ENCODE measurements at regions not wholly inside any gene's neighbourhood (a gene's known extent, or its start where the extent isn't known, plus 50 kb on each side); places are given as distances from the start of the nearest gene placed in this dataset.

DNA sequence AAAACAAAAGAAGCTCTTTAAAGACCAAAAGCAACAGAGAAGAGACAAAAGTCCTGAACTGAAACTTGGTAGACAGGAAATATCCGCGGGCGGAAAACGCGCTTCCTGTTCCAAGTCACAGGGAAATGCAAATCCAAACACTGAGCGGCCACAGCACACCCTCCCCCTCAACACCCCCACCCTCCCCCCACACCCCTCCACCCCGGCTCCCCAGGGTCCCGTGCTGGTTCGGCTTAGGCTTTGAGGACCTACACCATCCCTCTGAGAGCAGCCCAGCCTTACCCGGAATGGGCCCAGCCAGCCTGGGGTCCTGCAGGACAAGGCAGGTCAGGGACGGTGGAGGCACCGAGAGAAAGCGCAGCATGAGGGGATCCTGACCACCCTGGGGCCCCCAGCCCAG is 160.4 kb downstream of the BRD1 start:
- TF ChIP-seq, protein P1, sequence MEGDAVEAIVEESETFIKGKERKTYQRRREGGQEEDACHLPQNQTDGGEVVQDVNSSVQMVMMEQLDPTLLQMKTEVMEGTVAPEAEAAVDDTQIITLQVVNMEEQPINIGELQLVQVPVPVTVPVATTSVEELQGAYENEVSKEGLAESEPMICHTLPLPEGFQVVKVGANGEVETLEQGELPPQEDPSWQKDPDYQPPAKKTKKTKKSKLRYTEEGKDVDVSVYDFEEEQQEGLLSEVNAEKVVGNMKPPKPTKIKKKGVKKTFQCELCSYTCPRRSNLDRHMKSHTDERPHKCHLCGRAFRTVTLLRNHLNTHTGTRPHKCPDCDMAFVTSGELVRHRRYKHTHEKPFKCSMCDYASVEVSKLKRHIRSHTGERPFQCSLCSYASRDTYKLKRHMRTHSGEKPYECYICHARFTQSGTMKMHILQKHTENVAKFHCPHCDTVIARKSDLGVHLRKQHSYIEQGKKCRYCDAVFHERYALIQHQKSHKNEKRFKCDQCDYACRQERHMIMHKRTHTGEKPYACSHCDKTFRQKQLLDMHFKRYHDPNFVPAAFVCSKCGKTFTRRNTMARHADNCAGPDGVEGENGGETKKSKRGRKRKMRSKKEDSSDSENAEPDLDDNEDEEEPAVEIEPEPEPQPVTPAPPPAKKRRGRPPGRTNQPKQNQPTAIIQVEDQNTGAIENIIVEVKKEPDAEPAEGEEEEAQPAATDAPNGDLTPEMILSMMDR (IDR thresholded peaks at IDR 0.05; ENCODE audit: control insufficient read depth, extremely low read depth, insufficient read depth) = no peak
- no peak for DNase-seq (ENCODE audit: low read depth)
- no peak overlapping the region for H3K4me3 ChIP-seq (ENCODE audit: low read depth, low read length)

DNA sequence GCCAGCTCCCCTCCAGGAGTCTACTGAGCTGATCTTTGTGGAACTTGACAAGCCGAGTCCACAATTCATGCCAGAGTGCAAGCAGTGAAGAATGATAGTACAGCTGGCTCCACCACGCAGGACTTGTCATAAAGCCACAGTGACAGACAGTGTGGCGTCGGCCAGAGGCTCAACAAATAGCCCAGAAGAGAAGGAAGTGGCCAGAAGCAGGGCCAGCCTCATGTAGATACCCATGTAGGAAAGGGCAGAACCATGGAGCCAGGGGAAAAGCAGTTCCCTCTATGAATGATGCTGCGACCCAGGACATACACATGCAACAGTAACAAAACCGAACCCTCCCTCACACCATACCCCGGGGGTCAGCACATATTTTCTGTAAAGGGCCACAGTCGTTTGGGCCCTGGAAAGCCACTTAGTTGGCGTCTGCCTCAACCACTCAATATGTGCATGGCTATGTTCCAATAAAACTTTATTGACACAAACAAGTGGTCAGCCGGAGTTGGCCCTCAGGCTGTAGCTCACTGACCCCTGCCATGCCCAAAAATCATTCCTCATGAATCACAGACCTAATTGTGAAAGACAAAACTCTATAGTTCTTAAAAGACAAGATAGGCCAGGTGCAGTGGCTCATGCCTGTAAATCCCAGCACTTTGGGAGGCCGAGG is 161.4 kb downstream of the BRD1 start:
- TF ChIP-seq, protein P1 (IDR thresholded peaks at IDR 0.05; ENCODE audit: control insufficient read depth, extremely low read depth, insufficient read depth) = no peak
- no peak for DNase-seq (ENCODE audit: low read depth)
- H3K4me3 ChIP-seq (ENCODE audit: low read depth, low read length) = no peak overlapping the region

DNA sequence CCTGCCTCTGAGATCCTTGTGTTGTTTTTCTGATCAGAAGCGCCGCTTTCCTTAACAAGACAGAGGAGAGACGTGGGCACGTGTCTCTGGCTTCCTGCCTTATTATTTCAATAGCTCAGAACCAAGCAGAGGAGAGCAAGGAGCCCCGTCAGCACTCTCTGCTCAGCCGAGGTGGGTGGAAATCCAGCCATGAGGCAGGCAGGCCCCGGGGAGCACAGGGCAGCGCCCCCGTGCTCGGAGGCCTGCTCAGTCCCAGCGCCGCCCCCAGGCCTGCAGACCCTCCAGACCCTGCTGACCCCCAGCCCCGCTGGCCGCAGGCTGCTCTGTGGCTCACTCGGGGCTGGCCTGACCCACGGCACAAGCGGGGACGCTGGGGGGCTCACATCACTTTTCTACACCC is 162.8 kb downstream of the BRD1 start:
- no peak overlapping the region for H3K4me3 ChIP-seq (ENCODE audit: low read depth, low read length)
- TF ChIP-seq, protein P1 (IDR thresholded peaks at IDR 0.05; ENCODE audit: control insufficient read depth, extremely low read depth, insufficient read depth) = no peak
- DNase-seq (ENCODE audit: low read depth) = no peak

DNA sequence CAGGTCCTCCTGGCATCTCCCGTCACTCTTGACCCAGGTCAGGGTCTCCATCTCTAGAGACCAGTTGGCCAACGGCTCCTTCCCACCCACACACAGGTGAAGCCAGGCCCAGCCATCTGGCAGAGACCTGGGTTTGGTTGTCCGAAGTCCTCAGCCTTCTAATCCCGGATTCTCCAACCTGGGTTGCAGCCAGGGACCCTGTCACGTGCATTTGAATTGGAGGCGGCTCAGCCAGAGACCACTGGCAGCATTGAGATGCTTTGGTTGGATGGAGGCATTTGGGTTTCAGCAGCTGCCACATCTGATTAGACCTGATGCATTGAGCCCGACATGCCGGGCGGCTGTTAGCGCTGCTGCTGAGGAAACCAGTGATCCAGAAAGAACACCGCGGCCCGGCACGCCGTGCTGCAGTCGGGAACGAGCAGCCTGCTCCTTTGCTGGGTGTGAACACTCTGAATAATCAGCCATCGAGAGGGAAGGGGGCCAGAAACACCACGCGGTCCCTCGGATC is 163.2 kb downstream of the BRD1 start:
- no peak for DNase-seq (ENCODE audit: low read depth)
- TF ChIP-seq, protein P1 (IDR thresholded peaks at IDR 0.05; ENCODE audit: control insufficient read depth, extremely low read depth, insufficient read depth) = no peak
- no peak overlapping the region for H3K4me3 ChIP-seq (ENCODE audit: low read depth, low read length)

DNA sequence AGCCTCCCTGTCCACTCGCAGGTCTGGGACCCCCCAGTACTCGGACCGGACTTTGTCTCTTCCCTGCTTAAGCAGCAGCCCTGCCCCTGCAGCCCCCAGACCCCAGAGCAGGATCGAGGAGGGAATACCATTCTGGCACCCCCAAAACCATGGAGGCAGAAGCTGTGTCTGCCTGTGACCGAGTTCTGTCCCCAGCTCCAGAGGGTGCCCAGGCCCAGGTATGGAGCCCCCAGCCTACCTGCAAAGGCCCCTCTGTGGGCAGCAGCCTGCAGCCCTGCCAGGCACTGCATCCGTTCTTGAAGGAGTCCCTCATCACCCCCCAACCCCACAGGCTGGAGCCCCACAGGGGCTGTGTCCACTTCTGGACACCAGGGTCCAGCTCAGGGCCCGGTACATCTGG is 163.8 kb downstream of the BRD1 start:
- no peak for DNase-seq (ENCODE audit: low read depth)
- TF ChIP-seq, protein P1 (IDR thresholded peaks at IDR 0.05; ENCODE audit: control insufficient read depth, extremely low read depth, insufficient read depth) = no peak
- H3K4me3 ChIP-seq (ENCODE audit: low read depth, low read length) = no peak overlapping the region

DNA sequence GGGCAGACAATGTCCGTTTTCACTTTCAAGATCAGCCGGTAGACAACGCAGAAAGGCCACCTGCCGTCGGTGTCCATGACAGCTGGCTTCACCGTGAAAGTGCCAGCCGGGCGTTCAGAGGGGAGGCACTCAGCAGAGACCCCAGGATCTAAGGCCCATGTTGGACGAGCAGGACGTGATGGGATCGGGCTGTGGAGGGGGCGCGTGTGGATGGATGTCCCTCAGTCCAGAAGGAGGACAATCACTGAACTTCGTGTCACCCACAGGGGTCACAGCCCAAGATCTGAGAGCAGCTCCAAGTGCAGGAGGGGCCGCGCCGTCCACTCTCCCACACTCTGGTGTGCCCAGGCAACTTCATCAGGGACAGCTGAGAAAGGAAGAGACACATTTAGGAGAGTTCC is 164.4 kb downstream of the BRD1 start:
- no peak for DNase-seq (ENCODE audit: low read depth)
- no peak overlapping the region for H3K4me3 ChIP-seq (ENCODE audit: low read depth, low read length)
- TF ChIP-seq, protein P1 (IDR thresholded peaks at IDR 0.05; ENCODE audit: control insufficient read depth, extremely low read depth, insufficient read depth) = no peak

DNA sequence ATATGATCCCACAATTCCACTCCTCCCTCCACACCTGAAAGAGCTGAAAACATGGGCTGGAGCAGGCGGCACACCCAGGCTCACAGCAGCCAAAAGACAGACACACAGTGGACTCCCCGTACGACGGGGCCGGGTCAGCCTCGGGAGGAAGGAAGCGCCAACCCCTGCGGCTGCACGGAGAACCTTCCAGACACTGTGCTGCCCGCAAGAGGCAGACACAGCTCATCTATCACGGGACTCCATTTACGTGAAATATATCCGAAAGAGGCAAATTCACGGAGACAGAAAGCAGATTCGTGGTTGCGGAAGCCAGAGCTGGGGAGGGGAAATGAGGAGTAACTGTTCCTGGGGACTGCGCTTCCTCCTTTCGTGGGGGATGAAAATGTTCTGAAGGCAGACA is 165.0 kb downstream of the BRD1 start:
- DNase-seq (ENCODE audit: low read depth) = no peak
- TF ChIP-seq, protein P1 (IDR thresholded peaks at IDR 0.05; ENCODE audit: control insufficient read depth, extremely low read depth, insufficient read depth) = no peak
- no peak overlapping the region for H3K4me3 ChIP-seq (ENCODE audit: low read depth, low read length)
